ENCODE measurements at regions not wholly inside any gene's neighbourhood (a gene's known extent, or its start where the extent isn't known, plus 50 kb on each side); places are given as distances from the start of the nearest gene placed in this dataset.

DNA sequence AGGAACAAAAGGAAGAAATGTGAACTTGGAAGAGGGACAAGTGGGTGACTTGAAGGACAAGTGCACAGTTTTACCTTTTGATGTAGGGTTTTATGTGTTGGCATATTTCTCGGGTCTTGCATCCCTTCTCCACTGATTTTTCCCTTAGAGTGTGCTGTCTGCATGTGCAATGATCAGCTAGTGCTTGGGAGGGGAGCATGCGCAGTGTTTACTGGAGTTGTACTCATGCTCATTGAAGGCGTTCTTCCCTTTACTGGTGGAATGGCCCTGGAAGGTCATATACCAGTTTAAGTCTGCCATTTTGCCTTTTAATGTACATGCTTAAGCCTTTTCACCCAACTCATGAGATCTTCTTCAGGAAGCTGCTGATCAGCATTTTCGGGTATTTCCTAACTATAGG, 1168.0 kb downstream of the SUCLG1 start:
- no peak for TF ChIP-seq EZH2 (IDR thresholded peaks at IDR 0.05; ENCODE audit: borderline replicate concordance, low read depth, low read length, poor library complexity, severe bottlenecking)
- TF ChIP-seq, protein P1, sequence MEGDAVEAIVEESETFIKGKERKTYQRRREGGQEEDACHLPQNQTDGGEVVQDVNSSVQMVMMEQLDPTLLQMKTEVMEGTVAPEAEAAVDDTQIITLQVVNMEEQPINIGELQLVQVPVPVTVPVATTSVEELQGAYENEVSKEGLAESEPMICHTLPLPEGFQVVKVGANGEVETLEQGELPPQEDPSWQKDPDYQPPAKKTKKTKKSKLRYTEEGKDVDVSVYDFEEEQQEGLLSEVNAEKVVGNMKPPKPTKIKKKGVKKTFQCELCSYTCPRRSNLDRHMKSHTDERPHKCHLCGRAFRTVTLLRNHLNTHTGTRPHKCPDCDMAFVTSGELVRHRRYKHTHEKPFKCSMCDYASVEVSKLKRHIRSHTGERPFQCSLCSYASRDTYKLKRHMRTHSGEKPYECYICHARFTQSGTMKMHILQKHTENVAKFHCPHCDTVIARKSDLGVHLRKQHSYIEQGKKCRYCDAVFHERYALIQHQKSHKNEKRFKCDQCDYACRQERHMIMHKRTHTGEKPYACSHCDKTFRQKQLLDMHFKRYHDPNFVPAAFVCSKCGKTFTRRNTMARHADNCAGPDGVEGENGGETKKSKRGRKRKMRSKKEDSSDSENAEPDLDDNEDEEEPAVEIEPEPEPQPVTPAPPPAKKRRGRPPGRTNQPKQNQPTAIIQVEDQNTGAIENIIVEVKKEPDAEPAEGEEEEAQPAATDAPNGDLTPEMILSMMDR (conservative IDR thresholded peaks at IDR 0.05; ENCODE audit: low read depth, low read length), result no peak
- BruUV-seq (replicated peaks), result no TSS peak

DNA sequence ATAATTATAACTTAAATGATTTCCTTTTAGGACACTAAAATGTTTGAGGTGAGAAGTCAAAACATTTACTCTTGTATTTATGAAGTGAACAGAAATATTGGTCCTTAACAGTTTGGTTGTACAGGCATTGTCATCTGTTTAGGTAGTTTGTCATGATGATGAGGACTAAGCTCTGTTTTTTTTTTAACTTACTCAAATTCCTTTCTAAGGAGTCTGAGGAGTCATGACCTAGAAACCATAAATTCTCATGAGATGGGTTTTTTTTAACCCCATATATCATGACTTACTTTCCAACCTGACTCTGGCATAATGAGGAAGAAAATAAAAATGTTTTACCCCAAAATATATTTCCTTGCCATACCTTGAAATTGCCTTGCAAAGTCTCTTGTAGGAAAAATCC, 1176.2 kb downstream of the SUCLG1 start:
- Histone ChIP-seq H3K36me3 (ENCODE audit: insufficient read depth, low read length, poor library complexity, severe bottlenecking) (no peaks in the 10 kb centered on the region), H3K9me3 (ENCODE audit: low read depth, low read length, poor library complexity, severe bottlenecking) (peaks cover 39% of the 10 kb centered on the region), H3K27me3 (replicated peaks; ENCODE audit: insufficient read depth, low read depth, low read length, poor library complexity) (no peaks in the 10 kb centered on the region), H3K4me1 (ENCODE audit: insufficient read depth, low read length, poor library complexity, severe bottlenecking) (no peaks in the 10 kb centered on the region), H3K4me3 (ENCODE audit: low read depth, low read length, poor library complexity, severe bottlenecking) (no peak overlapping the region), H3K27ac (ENCODE audit: low read depth, low read length, poor library complexity, severe bottlenecking) (no peak overlapping the region)
- no peak for TF ChIP-seq EZH2 (IDR thresholded peaks at IDR 0.05; ENCODE audit: borderline replicate concordance, low read depth, low read length, poor library complexity, severe bottlenecking)
- TF ChIP-seq, protein P1 (conservative IDR thresholded peaks at IDR 0.05; ENCODE audit: low read depth, low read length), result no peak
- intact Hi-C loops (cut with micrococcal nuclease; ENCODE audit: unreplicated experiment), result no loop called here
- no peak for DNase-seq (ENCODE audit: low spot score)
- BruUV-seq (replicated peaks), result no TSS peak
- POLR2A ChIA-PET (ENCODE audit: low non-redundant PET), result no interaction called here
- CTCF ChIA-PET, result no interaction called here

More for the DNA sequence above, 1168.0 kb downstream of the SUCLG1 start:
- Histone ChIP-seq H3K36me3 (ENCODE audit: insufficient read depth, low read length, poor library complexity, severe bottlenecking) (no peaks in the 10 kb centered on the region), H3K27me3 (replicated peaks; ENCODE audit: insufficient read depth, low read depth, low read length, poor library complexity) (no peaks in the 10 kb centered on the region), H3K27ac (ENCODE audit: low read depth, low read length, poor library complexity, severe bottlenecking) (no peak overlapping the region), H3K4me3 (ENCODE audit: low read depth, low read length, poor library complexity, severe bottlenecking) (no peak overlapping the region), H3K4me1 (ENCODE audit: insufficient read depth, low read length, poor library complexity, severe bottlenecking) (no peaks in the 10 kb centered on the region), H3K9me3 (ENCODE audit: low read depth, low read length, poor library complexity, severe bottlenecking) (peaks cover 22% of the 10 kb centered on the region)
- ChIA-PET POLR2A (ENCODE audit: low non-redundant PET) (no interaction called here), CTCF (no interaction called here)
- intact Hi-C loops (cut with micrococcal nuclease; ENCODE audit: unreplicated experiment), result no loop called here
- DNase-seq (ENCODE audit: low spot score), result no peak

DNA sequence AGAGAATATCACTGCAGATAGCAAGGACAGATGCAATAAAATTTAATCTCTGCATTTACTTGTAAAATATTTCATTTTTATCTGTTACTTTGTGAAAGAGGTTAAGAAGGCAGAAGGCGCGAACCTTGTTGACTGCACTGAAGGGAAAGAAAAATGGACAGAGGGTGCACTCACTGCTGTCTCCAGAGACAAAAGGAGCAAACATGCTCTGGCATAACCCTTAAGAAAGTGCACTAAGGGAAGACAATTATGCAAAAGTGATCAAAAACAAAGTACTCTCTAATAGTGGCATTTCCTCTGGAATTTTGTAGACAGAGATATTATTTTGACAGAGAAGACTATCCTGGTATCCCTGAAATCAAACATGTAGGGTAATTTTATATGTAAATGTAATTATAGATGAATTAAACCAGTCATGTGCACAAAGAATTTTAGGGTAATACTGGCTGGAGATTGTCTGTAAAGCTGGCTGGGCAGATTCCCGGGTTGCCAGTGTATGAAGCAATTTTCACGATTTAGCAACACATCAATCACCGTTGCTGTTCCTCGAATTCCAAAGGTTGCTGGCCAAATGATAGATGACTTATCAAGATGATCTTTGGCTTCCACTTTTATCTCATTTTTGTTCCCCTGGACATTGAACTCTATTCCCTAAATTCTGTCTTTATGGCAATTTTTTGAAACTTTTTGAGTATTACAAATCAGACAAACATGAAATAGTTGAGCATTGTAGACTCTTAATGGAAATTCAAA, 1176.9 kb downstream of the SUCLG1 start:
- intact Hi-C loops (cut with micrococcal nuclease; ENCODE audit: unreplicated experiment), result no loop called here
- no peak for DNase-seq (ENCODE audit: low spot score)
- H3K9me3 ChIP-seq (ENCODE audit: low read depth, low read length, poor library complexity, severe bottlenecking), result peaks cover 40% of the 10 kb centered on the region
- ChIA-PET POLR2A (ENCODE audit: low non-redundant PET) (no interaction called here), CTCF (no interaction called here)
- no peaks in the 10 kb centered on the region for H3K27me3 ChIP-seq (replicated peaks; ENCODE audit: insufficient read depth, low read depth, low read length, poor library complexity)
- no peaks in the 10 kb centered on the region for H3K4me1 ChIP-seq (ENCODE audit: insufficient read depth, low read length, poor library complexity, severe bottlenecking)
- no peaks in the 10 kb centered on the region for H3K36me3 ChIP-seq (ENCODE audit: insufficient read depth, low read length, poor library complexity, severe bottlenecking)
- no peak overlapping the region for H3K4me3 ChIP-seq (ENCODE audit: low read depth, low read length, poor library complexity, severe bottlenecking)
- no TSS peak for BruUV-seq (replicated peaks)
- no peak overlapping the region for H3K27ac ChIP-seq (ENCODE audit: low read depth, low read length, poor library complexity, severe bottlenecking)
- TF ChIP-seq EZH2 (IDR thresholded peaks at IDR 0.05; ENCODE audit: borderline replicate concordance, low read depth, low read length, poor library complexity, severe bottlenecking), result no peak
- TF ChIP-seq, protein P1 (conservative IDR thresholded peaks at IDR 0.05; ENCODE audit: low read depth, low read length), result no peak

All from A673 (cell line).